IMR-90 (cell line): ENCODE measurements at regions not wholly inside any gene's neighbourhood (a gene's known extent, or its start where the extent isn't known, plus 50 kb on each side); places are given as distances from the start of the nearest gene placed in this dataset.
"Not testable (repeated sequence)": the region's sequence is repeated elsewhere in the genome, so short reads cannot be mapped to it uniquely, and the experiment has no call there.

ENCODE experiments used
- ATAC-seq: fragments of 200-7000 bp; cut with Tn5 transposase; 2 replicates; pipeline ENCODE4 v1.9.1; 2020; ENCODE audit warnings: low read depth, mild to moderate bottlenecking, moderate library complexity
- BruUV-seq: library from RNA; stranded (reverse); fragments of 400-500 nt; replicated peaks from 2 replicates; lab custom pipeline; 2021; lab: Mats Ljungman, UMichigan
- CTCF ChIA-PET: fragments of 300-600 bp; formaldehyde crosslinking; extraction: SDS; loops from one replicate; lab custom pipeline; 2021; ENCODE audit warnings: antibody characterized with exemption; lab: Yijun Ruan, JAX
- POLR2A ChIA-PET: fragments of 300-600 bp; sonication (Branson Sonifier 250); formaldehyde crosslinking; loops from one replicate; lab custom pipeline; 2022; ENCODE audit warnings: antibody characterized with exemption; ENCODE audit not compliant: unreplicated experiment; lab: Charles Lee
- DNase-seq: peaks from one replicate; pipeline ENCODE4 v3.0.0; 2013
- H2AFZ ChIP-seq: replicated peaks from 2 replicates; pipeline ENCODE3; 2013; ENCODE audit warnings: low read length, mild to moderate bottlenecking; ENCODE audit not compliant: poor library complexity
- H2AK5ac ChIP-seq: 2 replicates; pipeline ENCODE4 v1.6.1; 2013; ENCODE audit warnings: low read depth, low read length, inconsistent platforms
- H2AK9ac ChIP-seq: replicated peaks from 2 replicates; pipeline ENCODE3; 2013; ENCODE audit warnings: mild to moderate bottlenecking, low read depth, low read length, moderate library complexity; ENCODE audit not compliant: poor library complexity
- H2BK120ac ChIP-seq: 2 replicates; pipeline ENCODE4 v1.6.1; 2013; ENCODE audit warnings: low read depth, low read length, inconsistent platforms
- H2BK15ac ChIP-seq: 3 replicates; pipeline ENCODE4 v1.6.1; 2013; ENCODE audit warnings: low read depth, low read length, inconsistent platforms
- H2BK20ac ChIP-seq: 2 replicates; pipeline ENCODE4 v1.6.1; 2013; ENCODE audit warnings: low read depth, mild to moderate bottlenecking, inconsistent platforms, low read length, moderate library complexity
- H2BK5ac ChIP-seq: 2 replicates; pipeline ENCODE4 v1.6.1; 2013; ENCODE audit warnings: mild to moderate bottlenecking, low read depth, low read length, inconsistent platforms; ENCODE audit not compliant: poor library complexity, severe bottlenecking
- H3K14ac ChIP-seq: replicated peaks from 2 replicates; pipeline ENCODE4 v1.6.1; 2013; ENCODE audit warnings: low read depth, low read length, inconsistent platforms
- H3K18ac ChIP-seq: 2 replicates; pipeline ENCODE4 v1.6.1; 2013; ENCODE audit warnings: low read depth, low read length, control low read depth
- H3K23ac ChIP-seq: 2 replicates; pipeline ENCODE4 v1.6.1; 2013; ENCODE audit warnings: low read depth, low read length, inconsistent platforms
- H3K27ac ChIP-seq: 2 replicates; pipeline ENCODE4 v1.5.1; 2013; ENCODE audit warnings: mild to moderate bottlenecking, control low read depth, low read length; ENCODE audit not compliant: insufficient read depth
- H3K27me3 ChIP-seq: 2 replicates; pipeline ENCODE4 v1.6.1; 2013; ENCODE audit warnings: low read length; ENCODE audit not compliant: control insufficient read depth, insufficient read depth
- H3K36me3 ChIP-seq: 2 replicates; pipeline ENCODE4 v1.6.1; 2013; ENCODE audit warnings: low read length, mixed read lengths; ENCODE audit not compliant: control insufficient read depth, insufficient read depth
- H3K4ac ChIP-seq: 2 replicates; pipeline ENCODE4 v1.6.1; 2013; ENCODE audit warnings: low read depth, low read length, inconsistent platforms
- H3K4me1 ChIP-seq: 2 replicates; pipeline ENCODE4 v1.6.1; 2013; ENCODE audit warnings: low read length, mixed read lengths; ENCODE audit not compliant: control insufficient read depth, insufficient read depth
- H3K4me2 ChIP-seq: 2 replicates; pipeline ENCODE4 v1.6.1; 2013; ENCODE audit warnings: low read depth, mild to moderate bottlenecking, control low read depth, low read length, moderate library complexity
- H3K4me3 ChIP-seq: 2 replicates; pipeline ENCODE4 v1.5.1; 2013; ENCODE audit warnings: low read depth, mild to moderate bottlenecking, control low read depth, low read length, moderate library complexity; ENCODE audit not compliant: insufficient read depth
- H3K56ac ChIP-seq: 2 replicates; pipeline ENCODE4 v1.6.1; 2013; ENCODE audit warnings: low read length, inconsistent platforms; ENCODE audit not compliant: insufficient read depth; ENCODE audit errors: extremely low read depth
- H3K79me1 ChIP-seq, 2 experiments: 2 replicates each; pipeline ENCODE4 v1.6.1; 2013; ENCODE audit warnings: low read length in 2 of 2, inconsistent platforms in 1 of 2, low read depth in 1 of 2
- H3K9ac ChIP-seq: 2 replicates; pipeline ENCODE4 v1.6.1; 2013; ENCODE audit warnings: low read depth, low read length, control low read depth
- H3K9me1 ChIP-seq: 2 replicates; pipeline ENCODE4 v1.6.1; 2013; ENCODE audit warnings: low read length, inconsistent platforms; ENCODE audit not compliant: insufficient read depth
- H3K9me3 ChIP-seq: 2 replicates; pipeline ENCODE4 v1.6.1; 2013; ENCODE audit warnings: low read length; ENCODE audit not compliant: control insufficient read depth, insufficient read depth
- H4K20me1 ChIP-seq: 2 replicates; pipeline ENCODE4 v1.6.1; 2013; ENCODE audit warnings: low read length, inconsistent platforms; ENCODE audit not compliant: insufficient read depth
- H4K5ac ChIP-seq: 2 replicates; pipeline ENCODE4 v1.6.1; 2013; ENCODE audit warnings: mild to moderate bottlenecking, low read depth, low read length, control low read depth
- H4K8ac ChIP-seq, 2 experiments: 2 replicates each; pipeline ENCODE4 v1.6.1; 2013; ENCODE audit warnings: low read depth in 2 of 2, low read length in 2 of 2, control low read depth in 1 of 2, inconsistent platforms in 1 of 2
- H4K91ac ChIP-seq: 2 replicates; pipeline ENCODE4 v1.6.1; 2013; ENCODE audit warnings: low read depth, low read length, inconsistent platforms; ENCODE audit not compliant: insufficient read depth
- BHLHE40 ChIP-seq: fragments of 150-350 bp; IDR thresholded peaks from 2 replicates; pipeline ENCODE4 v1.6.1; 2016; ENCODE audit warnings: mild to moderate bottlenecking, low read depth, low read length
- CEBPB ChIP-seq: IDR thresholded peaks from 2 replicates; pipeline ENCODE4 v1.6.1; 2012; ENCODE audit warnings: low read depth, low read length, improper control_type of control experiment
- MAZ ChIP-seq: IDR thresholded peaks from 2 replicates; pipeline ENCODE4 v1.6.1; 2012; ENCODE audit warnings: low read depth, mild to moderate bottlenecking, low read length, improper control_type of control experiment, moderate library complexity, borderline replicate concordance
- NFE2L2 ChIP-seq: fragments of 150-350 bp; IDR thresholded peaks from 2 replicates; pipeline ENCODE4 v1.6.1; 2016; ENCODE audit warnings: low read depth, mild to moderate bottlenecking, low read length
- RAD21 ChIP-seq: IDR thresholded peaks from 2 replicates; pipeline ENCODE4 v1.6.1; 2012; ENCODE audit warnings: low read length, improper control_type of control experiment
- RCOR1 ChIP-seq: IDR thresholded peaks from 2 replicates; pipeline ENCODE4 v1.6.1; 2012; ENCODE audit warnings: mild to moderate bottlenecking, low read length, improper control_type of control experiment; ENCODE audit not compliant: insufficient replicate concordance
- WGBS, 2 experiments: methylation state at CpG; one replicate each; pipeline versions ENCODE4 v1.1.5 to v1.1.7; 2013; ENCODE audit warnings: missing lambda C conversion rate in 2 of 2; ENCODE audit not compliant: insufficient read length in 1 of 2; ENCODE audit errors: extremely low coverage in 2 of 2; 5-methylcytosine and 5-hydroxymethylcytosine counted together
- dilution Hi-C: fragments of 300-500 bp; cut with HindIII; formaldehyde crosslinking; loops from one replicate; pipeline ENCODE4 v1.14.3; 2018; ENCODE audit warnings: low sequenced_read_pairs; ENCODE audit not compliant: unreplicated experiment
- in situ Hi-C: fragments of 300-500 bp; cut with MboI; formaldehyde crosslinking; loops from 3 replicates; pipeline ENCODE4 v1.14.3; 2019; ENCODE audit warnings: low sequenced_read_pairs, inconsistent platforms, mixed read lengths
- intact Hi-C: fragments of 100-400 bp; cut with micrococcal nuclease; formaldehyde crosslinking; loops from 2 replicates; pipeline ENCODE4 v1.10.0; 2022
- TF ChIP-seq, protein P1 (sequence below): conservative IDR thresholded peaks from 2 replicates; pipeline ENCODE4 v1.5.1; 2012; ENCODE audit warnings: mild to moderate bottlenecking, low read depth, low read length, improper control_type of control experiment

DNA sequence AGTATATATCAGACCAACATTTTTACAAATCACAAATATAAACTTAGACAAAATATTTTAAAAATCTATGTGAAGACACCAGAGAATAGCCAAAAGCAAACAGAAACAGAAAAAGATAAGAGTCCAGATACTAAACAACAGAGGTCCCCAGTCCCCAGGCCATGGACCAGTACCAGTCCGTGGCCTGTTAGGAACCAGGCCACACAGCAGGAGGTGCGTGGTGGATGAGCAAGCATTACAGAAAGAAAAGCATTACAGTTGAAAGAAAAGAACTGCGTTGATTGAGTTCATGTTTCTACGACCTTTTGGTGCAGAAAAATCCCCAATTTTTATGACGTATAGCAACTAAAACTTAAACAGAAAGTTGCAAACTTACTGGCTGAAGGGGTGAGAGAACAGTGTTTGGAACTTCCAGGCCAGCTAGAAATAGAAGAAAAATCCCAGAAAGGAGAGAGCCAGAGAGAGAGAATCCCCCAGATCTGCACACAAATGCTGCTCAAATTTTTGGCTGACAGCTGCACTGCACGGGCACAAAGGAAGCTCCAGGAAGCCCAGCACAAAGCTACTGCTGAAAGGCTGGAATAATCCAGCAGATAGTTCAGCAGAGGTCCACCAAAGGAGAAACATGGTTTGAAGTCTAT, 159.6 kb upstream of the C14orf180 start:
- Histone ChIP-seq H3K9me1 (no peaks in the 10 kb centered on the region), H2AK9ac (no peak overlapping the region), H4K20me1 (no peaks in the 10 kb centered on the region), H4K8ac (no peak overlapping the region), H3K23ac (no peak overlapping the region), H4K5ac (no peak overlapping the region), H3K9me3 (peaks cover 4% of the 10 kb centered on the region), H3K56ac (no peak overlapping the region), H2AK5ac (no peak overlapping the region), H3K14ac (no peak overlapping the region), H4K91ac (no peak overlapping the region), H3K27ac (no peak overlapping the region), H3K9ac (no peak overlapping the region), H2BK120ac (no peak overlapping the region), H2AFZ (no peak overlapping the region), H3K4me2 (no peak overlapping the region), H3K4me3 (no peak overlapping the region), H3K27me3 (no peaks in the 10 kb centered on the region), H2BK5ac (no peak overlapping the region), H3K4ac (no peak overlapping the region), H2BK15ac (no peak overlapping the region), H3K4me1 (no peaks in the 10 kb centered on the region), H3K18ac (no peak overlapping the region), H3K79me1 (no peaks in the 10 kb centered on the region), H3K36me3 (no peaks in the 10 kb centered on the region), H2BK20ac (no peak overlapping the region)
- CTCF ChIA-PET = interaction anchor here (0.5 kb wide), 1 partner anchor 10 kb away, joined by 4 read pairs; no protein-coding TSS in a partner anchor
- POLR2A ChIA-PET = no interaction called here
- intact Hi-C loops = no loop called here
- BruUV-seq = no TSS peak
- WGBS, 2 experiments = 0% methylated on average over 2 of the region's 6 CpGs; no CpG with 5 or more reads in 1 of the 2 experiments
- in situ Hi-C loops = no loop called here
- TF ChIP-seq BHLHE40 = no peak
- no peak for TF ChIP-seq RAD21
- no peak for TF ChIP-seq NFE2L2
- no peak for TF ChIP-seq MAZ
- TF ChIP-seq, protein P1, sequence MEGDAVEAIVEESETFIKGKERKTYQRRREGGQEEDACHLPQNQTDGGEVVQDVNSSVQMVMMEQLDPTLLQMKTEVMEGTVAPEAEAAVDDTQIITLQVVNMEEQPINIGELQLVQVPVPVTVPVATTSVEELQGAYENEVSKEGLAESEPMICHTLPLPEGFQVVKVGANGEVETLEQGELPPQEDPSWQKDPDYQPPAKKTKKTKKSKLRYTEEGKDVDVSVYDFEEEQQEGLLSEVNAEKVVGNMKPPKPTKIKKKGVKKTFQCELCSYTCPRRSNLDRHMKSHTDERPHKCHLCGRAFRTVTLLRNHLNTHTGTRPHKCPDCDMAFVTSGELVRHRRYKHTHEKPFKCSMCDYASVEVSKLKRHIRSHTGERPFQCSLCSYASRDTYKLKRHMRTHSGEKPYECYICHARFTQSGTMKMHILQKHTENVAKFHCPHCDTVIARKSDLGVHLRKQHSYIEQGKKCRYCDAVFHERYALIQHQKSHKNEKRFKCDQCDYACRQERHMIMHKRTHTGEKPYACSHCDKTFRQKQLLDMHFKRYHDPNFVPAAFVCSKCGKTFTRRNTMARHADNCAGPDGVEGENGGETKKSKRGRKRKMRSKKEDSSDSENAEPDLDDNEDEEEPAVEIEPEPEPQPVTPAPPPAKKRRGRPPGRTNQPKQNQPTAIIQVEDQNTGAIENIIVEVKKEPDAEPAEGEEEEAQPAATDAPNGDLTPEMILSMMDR = no peak
- no peak for TF ChIP-seq RCOR1
- no peak for TF ChIP-seq CEBPB
- DNase-seq (no peak), ATAC-seq (no peak)
- dilution Hi-C loops = no loop called here

DNA sequence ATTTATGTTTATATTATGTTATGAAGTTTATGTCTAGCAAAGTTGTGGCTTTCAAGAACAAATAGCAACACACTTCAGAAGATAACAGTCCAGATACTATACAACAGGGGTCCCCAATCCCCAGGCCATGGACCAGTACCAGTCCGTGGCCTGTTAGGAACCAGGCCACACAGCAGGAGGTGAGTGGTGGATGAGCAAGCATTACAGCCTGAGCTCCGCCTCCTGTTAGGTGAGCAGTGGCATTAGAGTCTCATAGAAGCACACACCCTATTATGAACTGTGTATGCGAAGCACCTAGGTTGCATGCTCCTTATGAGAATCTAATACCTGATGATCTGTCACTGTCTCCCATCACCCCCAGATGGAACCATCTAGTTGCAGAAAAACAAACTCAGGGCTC, 159.0 kb upstream of the C14orf180 start:
- H3K4me3 ChIP-seq, H3K27me3 ChIP-seq, H3K4me1 ChIP-seq, H3K23ac ChIP-seq, CTCF ChIA-PET, ATAC-seq, H3K56ac ChIP-seq, intact Hi-C loops, H3K4ac ChIP-seq, DNase-seq, BruUV-seq, POLR2A ChIA-PET, H4K20me1 ChIP-seq, H3K9me1 ChIP-seq, H4K5ac ChIP-seq, H2AK5ac ChIP-seq, H3K9ac ChIP-seq, dilution Hi-C loops, H2AFZ ChIP-seq, H2BK15ac ChIP-seq, H2BK20ac ChIP-seq, in situ Hi-C loops, H3K18ac ChIP-seq, H3K4me2 ChIP-seq, H2BK120ac ChIP-seq, H3K9me3 ChIP-seq, H4K8ac ChIP-seq, H2BK5ac ChIP-seq, H2AK9ac ChIP-seq, H4K91ac ChIP-seq, H3K36me3 ChIP-seq, H3K27ac ChIP-seq, H3K14ac ChIP-seq, H3K79me1 ChIP-seq: not testable (repeated sequence)
- no CpG with 5 or more reads among the region's 3 CpGs for WGBS, 2 experiments
